ENCODE measurements at regions not wholly inside any gene's neighbourhood (a gene's known extent, or its start where the extent isn't known, plus 50 kb on each side); places are given as distances from the start of the nearest gene placed in this dataset.

GRCh38 chr3:42345811-42346210 is 64.6 kb downstream of the LYZL4 start:
- FAIRE-seq = no peak
- Histone ChIP-seq H4K5ac (ENCODE audit: insufficient read length, low read depth, low read length) (no peak overlapping the region), H3K14ac (ENCODE audit: insufficient read length) (no peak overlapping the region), H3K4me2 (ENCODE audit: insufficient read depth in 1 of 2, low read depth in 2 of 2, low read length in 2 of 2) (no peak overlapping the region), H3K27ac (ENCODE audit: low read depth, low read length) (no peak overlapping the region), H2AK5ac (ENCODE audit: low read depth, low read length) (no peak overlapping the region), H3K79me1 (ENCODE audit: low read depth, low read length) (no peaks in the 10 kb centered on the region), H3K18ac (ENCODE audit: extremely low read depth, low read length) (no peak overlapping the region), H2BK20ac (ENCODE audit: low read length) (no peak overlapping the region), H2BK12ac (ENCODE audit: low read depth, low read length) (no peak overlapping the region), H4K20me1 (replicated peaks in 1 of 2; ENCODE audit: control insufficient read depth in 1 of 2, insufficient read depth in 2 of 2, low read length in 2 of 2) (no peaks in the 10 kb centered on the region), H3K4me1 (replicated peaks in 1 of 4; ENCODE audit: control insufficient read depth in 3 of 4, insufficient read depth in 4 of 4, low read length in 3 of 4) (no peaks in the 10 kb centered on the region), H2AFZ (ENCODE audit: low read length) (no peak overlapping the region), H2BK5ac (ENCODE audit: low read depth, low read length) (no peak overlapping the region), H3K4ac (replicated peaks; ENCODE audit: insufficient read length, low read depth, low read length) (no peak overlapping the region), H3K9me3 (ENCODE audit: insufficient read depth in 2 of 2, low read depth in 1 of 2, low read length in 1 of 2) (no peaks in the 10 kb centered on the region), H4K91ac (replicated peaks; ENCODE audit: insufficient read length, low read length) (no peak overlapping the region), H3K79me2 (ENCODE audit: control insufficient read depth in 1 of 2, insufficient read depth in 2 of 2, low read length in 2 of 2) (no peaks in the 10 kb centered on the region), H3K56ac (replicated peaks; ENCODE audit: insufficient read length, low read depth, low read length) (no peak overlapping the region), H3K23ac (ENCODE audit: insufficient read length) (no peak overlapping the region), H3K9ac (replicated peaks in 1 of 4; ENCODE audit: extremely low read depth in 1 of 4, low read depth in 3 of 4, low read length in 3 of 4) (no peak overlapping the region), H3K36me3 (ENCODE audit: control insufficient read depth in 2 of 4, insufficient read depth in 4 of 4, low read length in 3 of 4) (no peaks in the 10 kb centered on the region), H3K23me2 (ENCODE audit: low read depth, low read length) (no peaks in the 10 kb centered on the region), H2BK15ac (ENCODE audit: low read length) (no peak overlapping the region), H2BK120ac (replicated peaks; ENCODE audit: low read depth, low read length) (no peak overlapping the region), H3K4me3 (ENCODE audit: extremely low read depth in 1 of 4, insufficient read depth in 2 of 4, low read depth in 3 of 4, low read length in 4 of 4) (no peak overlapping the region), H3K27me3 (replicated peaks in 1 of 4; ENCODE audit: control insufficient read depth in 3 of 4, extremely low read depth in 1 of 4, insufficient read depth in 3 of 4, low read length in 3 of 4) (no peaks in the 10 kb centered on the region), H4K8ac (ENCODE audit: extremely low read depth, insufficient read depth, low read length) (no peak overlapping the region)
- ChIA-PET CTCF (ENCODE audit: partially characterized antibody) (no interaction called here), POLR2A (ENCODE audit: partially characterized antibody) (interaction anchor here (0.7 kb wide), 1 partner anchor 14 kb away, joined by 3 read pairs; no protein-coding TSS in a partner anchor)
- WGBS, 2 experiments (ENCODE audit: extremely low coverage in 1 of 2, insufficient coverage in 1 of 2, insufficient read length in 1 of 2, insufficient replicate concordance in 2 of 2, low coverage in 1 of 2, low lambda C conversion rate in 2 of 2, missing lambda C conversion rate in 1 of 2) = 86% methylated on average over 5 of the region's 5 CpGs; no CpG with 5 or more reads in 1 of the 2 experiments
- DNase-seq (ENCODE audit: low read depth in 1 of 2, low spot score in 2 of 2) = no peak
- TF ChIP-seq POU5F1 (IDR thresholded peaks at IDR 0.05; ENCODE audit: low read depth, low read length) (no peak), GTF2F1 (IDR thresholded peaks at IDR 0.05; ENCODE audit: borderline replicate concordance, low read depth, low read length) (no peak), SIRT6 (IDR thresholded peaks at IDR 0.05; ENCODE audit: low read length) (no peak), SIN3A (conservative IDR thresholded peaks at IDR 0.05 in 1 of 2, IDR thresholded peaks at IDR 0.05 in 1 of 2; ENCODE audit: low read depth in 1 of 2, low read length in 2 of 2) (no peak), KDM1A (IDR thresholded peaks at IDR 0.05; ENCODE audit: borderline replicate concordance, low read length) (no peak), JUND (IDR thresholded peaks at IDR 0.05; ENCODE audit: low read length) (no peak), HDAC2 (IDR thresholded peaks at IDR 0.05; ENCODE audit: borderline replicate concordance in 1 of 2, low read depth in 2 of 2, low read length in 2 of 2) (no peak), CHD1 (IDR thresholded peaks at IDR 0.05; ENCODE audit: low read depth, low read length) (no peak), USF2 (IDR thresholded peaks at IDR 0.05; ENCODE audit: low read length) (no peak), SP4 (IDR thresholded peaks at IDR 0.05; ENCODE audit: low read length) (no peak), SIX5 (IDR thresholded peaks at IDR 0.05; ENCODE audit: low read depth, low read length) (no peak)
